GM12878 (cell line): ENCODE measurements at regions not wholly inside any gene's neighbourhood (a gene's known extent, or its start where the extent isn't known, plus 50 kb on each side); places are given as distances from the start of the nearest gene placed in this dataset.

Experiments
- ATAC-seq: fragments of 200-7000 bp; cut with Tn5 transposase; 3 replicates; pipeline ENCODE4 v1.9.1; 2020; ENCODE audit warnings: mild to moderate bottlenecking, moderate library complexity
- BruUV-seq: library from RNA; stranded (reverse); fragments of 400-500 nt; replicated peaks from 2 replicates; lab custom pipeline; 2021; lab: Mats Ljungman, UMichigan
- CTCF ChIA-PET: fragments of 300-600 bp; sonication (Branson Sonifier 250); formaldehyde crosslinking; extraction: SDS; loops from one replicate; lab custom pipeline; 2021; ENCODE audit warnings: inconsistent platforms; lab: Yijun Ruan, JAX
- POLR2A ChIA-PET: fragments of 350-600 bp; formaldehyde crosslinking; extraction: SDS; loops from one replicate; lab custom pipeline; 2021; ENCODE audit warnings: inconsistent platforms; lab: Charles Lee
- RAD21 ChIA-PET: fragments of 300-600 bp; sonication (Branson Sonifier 250); formaldehyde crosslinking; loops from one replicate; lab custom pipeline; 2023; ENCODE audit warnings: antibody characterized with exemption; ENCODE audit not compliant: unreplicated experiment; lab: Charles Lee
- SMC1A ChIA-PET: fragments of 300-600 bp; sonication (Branson Sonifier 250); formaldehyde crosslinking; loops from one replicate; lab custom pipeline; 2023; ENCODE audit not compliant: unreplicated experiment, uncharacterized antibody; lab: Charles Lee
- DNase-seq: peaks from one replicate; pipeline ENCODE4 v3.0.0-alpha.2; 2011; ENCODE audit warnings: low read depth, low spot score
- FAIRE-seq: peaks from 3 replicates; lab custom pipeline; 2011; peaks lifted over from hg19 to GRCh38; lab: Jason Lieb, UNC
- H2AFZ ChIP-seq: 2 replicates; pipeline ENCODE4 v1.6.0; 2011; ENCODE audit warnings: low read depth, low read length, control low read depth; ENCODE audit not compliant: control insufficient read depth
- H3K27ac ChIP-seq: 2 replicates; pipeline ENCODE4 v1.5.1; 2011; ENCODE audit warnings: control low read depth; ENCODE audit not compliant: control insufficient read depth, insufficient read depth
- H3K27me3 ChIP-seq, 2 experiments: replicated peaks in 1 of 2; 2 replicates each; pipeline versions ENCODE4 v1.6.0 to v1.6.1; 2011; ENCODE audit warnings: low read length in 1 of 2; ENCODE audit not compliant: control insufficient read depth in 2 of 2, insufficient read depth in 2 of 2
- H3K36me3 ChIP-seq, 2 experiments: 2 replicates each; pipeline ENCODE4 v1.5.1; 2011; ENCODE audit warnings: low read length in 1 of 2; ENCODE audit not compliant: control insufficient read depth in 2 of 2, insufficient read depth in 2 of 2
- H3K4me1 ChIP-seq: 2 replicates; pipeline ENCODE4 v1.6.1; 2011; ENCODE audit warnings: mild to moderate bottlenecking, low read length, moderate library complexity, mixed read lengths; ENCODE audit not compliant: control insufficient read depth, insufficient read depth
- H3K4me2 ChIP-seq: 2 replicates; pipeline ENCODE4 v1.6.0; 2011; ENCODE audit warnings: control low read depth; ENCODE audit not compliant: control insufficient read depth, insufficient read depth
- H3K4me3 ChIP-seq: fragments of 200-600 bp; sonication (generic); 2 replicates; pipeline ENCODE4 v1.5.1; 2016
- H3K79me2 ChIP-seq: 2 replicates; pipeline ENCODE4 v1.6.0; 2011; ENCODE audit warnings: low read length; ENCODE audit not compliant: control insufficient read depth, insufficient read depth
- H3K9ac ChIP-seq: 2 replicates; pipeline ENCODE4 v1.8.0; 2011; ENCODE audit warnings: low read length, control low read depth, mixed read lengths; ENCODE audit not compliant: control insufficient read depth, insufficient read depth
- H3K9me3 ChIP-seq: replicated peaks from 3 replicates; pipeline ENCODE4 v1.5.1; 2011; ENCODE audit warnings: mild to moderate bottlenecking, low read length; ENCODE audit not compliant: control insufficient read depth, insufficient read depth
- H4K20me1 ChIP-seq: 2 replicates; pipeline ENCODE4 v1.6.0; 2011; ENCODE audit not compliant: control insufficient read depth, insufficient read depth
- ASH2L ChIP-seq: fragments of 300-600, 200-600 bp; sonication (generic); IDR thresholded peaks from 2 replicates; pipeline ENCODE4 v1.6.1; 2017; ENCODE audit warnings: low read depth, mild to moderate bottlenecking, borderline replicate concordance
- BACH1 ChIP-seq: fragments of 450-650 bp; IDR thresholded peaks from 2 replicates; pipeline ENCODE4 v1.6.1; 2017; ENCODE audit warnings: mild to moderate bottlenecking, borderline replicate concordance
- CBX3 ChIP-seq: fragments of 200-600 bp; sonication (generic); IDR thresholded peaks from 2 replicates; pipeline ENCODE4 v1.6.1; 2016; ENCODE audit warnings: low read depth, borderline replicate concordance
- CBX5 ChIP-seq: sonication (generic); IDR thresholded peaks from 2 replicates; pipeline ENCODE4 v1.6.1; 2016; ENCODE audit warnings: low read depth, moderate library complexity, mild to moderate bottlenecking, inconsistent platforms
- CREB1 ChIP-seq: IDR thresholded peaks from 2 replicates; pipeline ENCODE4 v1.6.1; 2012; ENCODE audit warnings: low read depth, mild to moderate bottlenecking, inconsistent platforms
- DPF2 ChIP-seq: fragments of 450-650 bp; IDR thresholded peaks from 2 replicates; pipeline ENCODE4 v1.6.1; 2017; ENCODE audit warnings: mild to moderate bottlenecking
- FOXM1 ChIP-seq: IDR thresholded peaks from 2 replicates; pipeline ENCODE4 v1.6.1; 2012; ENCODE audit warnings: low read depth, mild to moderate bottlenecking, inconsistent platforms, low read length, moderate library complexity
- HDAC6 ChIP-seq: fragments of 200-600 bp; sonication (generic); IDR thresholded peaks from one replicate; pipeline ENCODE4 v1.8.0; 2017; ENCODE audit warnings: antibody characterized with exemption; ENCODE audit not compliant: unreplicated experiment
- MEF2A ChIP-seq: IDR thresholded peaks from 2 replicates; pipeline ENCODE4 v1.6.1; 2011; ENCODE audit warnings: low read depth, mild to moderate bottlenecking, low read length, moderate library complexity; ENCODE audit not compliant: insufficient read depth
- NFIC ChIP-seq: IDR thresholded peaks from 2 replicates; pipeline ENCODE4 v1.6.1; 2012; ENCODE audit warnings: low read depth, mild to moderate bottlenecking, inconsistent platforms, low read length, moderate library complexity
- NFYB ChIP-seq: IDR thresholded peaks from 2 replicates; pipeline ENCODE4 v1.6.1; 2011; ENCODE audit warnings: low read depth, mild to moderate bottlenecking, low read length, improper control_type of control experiment, moderate library complexity; ENCODE audit not compliant: insufficient read depth
- NR2F1 ChIP-seq: fragments of 450-650 bp; conservative IDR thresholded peaks from 2 replicates; pipeline ENCODE4 v1.6.1; 2017; ENCODE audit warnings: mild to moderate bottlenecking
- PAX5 ChIP-seq: IDR thresholded peaks from 2 replicates; pipeline ENCODE4 v1.6.1; 2011; ENCODE audit warnings: low read depth, low read length, borderline replicate concordance
- RAD51 ChIP-seq: fragments of 450-650 bp; IDR thresholded peaks from 2 replicates; pipeline ENCODE4 v1.6.1; 2016; ENCODE audit warnings: moderate library complexity, mild to moderate bottlenecking, inconsistent platforms
- SP1 ChIP-seq: IDR thresholded peaks from one replicate; pipeline ENCODE4 v1.6.1; 2011; ENCODE audit warnings: low read depth, low read length
- TCF7 ChIP-seq: IDR thresholded peaks from 2 replicates; pipeline ENCODE4 v1.6.1; 2014; ENCODE audit warnings: antibody characterized with exemption, borderline replicate concordance
- ZNF217 ChIP-seq: fragments of 450-650 bp; IDR thresholded peaks from 2 replicates; pipeline ENCODE4 v1.6.1; 2017; ENCODE audit warnings: antibody characterized with exemption, mild to moderate bottlenecking
- ZNF384 ChIP-seq: IDR thresholded peaks from 2 replicates; pipeline ENCODE4 v1.6.1; 2012; ENCODE audit warnings: low read depth, mild to moderate bottlenecking, low read length, improper control_type of control experiment, borderline replicate concordance
- WGBS: methylation state at CpG from one replicate; pipeline ENCODE4 v1.1.6; 2016; ENCODE audit warnings: low lambda C conversion rate; ENCODE audit not compliant: insufficient replicate concordance, insufficient coverage; ENCODE audit errors: missing lambda C conversion rate; 5-methylcytosine and 5-hydroxymethylcytosine counted together
- in situ Hi-C: fragments of 300-500 bp; cut with MboI; formaldehyde crosslinking; loops from 9 replicates; pipeline ENCODE4 v1.14.3; 2018; ENCODE audit warnings: mixed read lengths
- intact Hi-C: fragments of 100-400 bp; cut with micrococcal nuclease; formaldehyde crosslinking; loops from one replicate; pipeline ENCODE4 v1.14.2; 2022; ENCODE audit not compliant: unreplicated experiment
- TF ChIP-seq, protein P1 (sequence below): IDR thresholded peaks from 2 replicates; pipeline ENCODE4 v1.6.1; 2011; ENCODE audit warnings: low read depth, mild to moderate bottlenecking, low read length, moderate library complexity, borderline replicate concordance; ENCODE audit errors: extremely low read depth
- TF ChIP-seq, protein P2 (sequence below): fragments of 450-650 bp; IDR thresholded peaks from 2 replicates; pipeline ENCODE4 v1.6.1; 2018; ENCODE audit warnings: mild to moderate bottlenecking, low read depth, moderate library complexity; ENCODE audit not compliant: partially characterized antibody

DNA sequence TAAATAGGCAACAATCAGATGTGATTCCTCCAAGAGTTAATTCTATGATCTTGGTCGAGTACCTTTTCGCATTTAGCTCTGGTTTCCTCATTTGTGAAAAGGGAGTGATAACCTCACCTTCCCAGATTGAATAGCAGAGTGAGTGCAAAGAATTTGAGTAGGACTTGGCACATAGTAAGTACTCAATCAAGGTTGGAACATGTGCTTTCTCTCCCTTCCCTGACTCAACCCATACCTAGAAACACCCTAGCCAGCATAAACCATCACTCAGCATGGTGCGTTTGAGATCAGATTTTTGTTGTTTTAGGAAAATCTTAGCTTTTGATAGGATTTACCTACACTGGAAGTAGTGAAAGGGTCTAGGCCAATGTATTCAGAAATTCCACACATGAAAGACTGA, 333.4 kb upstream of the NT5E start (continued):
- TF ChIP-seq HDAC6 = no peak
- TF ChIP-seq CBX5 = no peak
- TF ChIP-seq PAX5 = no peak
- TF ChIP-seq BACH1 = no peak
- no peak for TF ChIP-seq SP1
- TF ChIP-seq, protein P1, sequence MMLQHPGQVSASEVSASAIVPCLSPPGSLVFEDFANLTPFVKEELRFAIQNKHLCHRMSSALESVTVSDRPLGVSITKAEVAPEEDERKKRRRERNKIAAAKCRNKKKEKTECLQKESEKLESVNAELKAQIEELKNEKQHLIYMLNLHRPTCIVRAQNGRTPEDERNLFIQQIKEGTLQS = no peak
- no peak for TF ChIP-seq NFIC
- TF ChIP-seq NFYB = no peak
- TF ChIP-seq RAD51 = no peak
- TF ChIP-seq, all 136 proteins: peak for 0

DNA sequence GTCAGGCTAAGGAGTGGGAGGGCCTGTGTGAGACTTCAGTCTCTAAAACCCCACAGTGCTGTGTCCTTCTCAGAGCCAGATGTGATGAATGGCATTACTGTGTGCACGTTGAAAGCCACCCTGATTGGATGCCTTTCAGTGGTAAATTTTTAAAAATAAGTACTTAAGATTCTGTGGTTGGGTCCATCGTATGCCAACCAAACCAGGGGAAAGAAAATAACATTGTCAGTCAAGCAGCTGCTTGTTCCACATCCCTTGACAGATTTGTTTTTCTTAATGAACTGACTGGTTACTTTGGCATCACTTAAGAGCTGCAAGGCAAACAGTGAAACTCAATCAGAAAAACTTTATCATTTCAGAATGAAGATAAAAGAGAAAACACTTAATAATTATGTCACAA, 334.0 kb upstream of the NT5E start:
- Histone ChIP-seq H3K27me3 (no peaks in the 10 kb centered on the region), H3K4me3 (no peak overlapping the region), H3K4me2 (no peak overlapping the region), H3K36me3 (no peaks in the 10 kb centered on the region), H3K9me3 (no peaks in the 10 kb centered on the region), H3K79me2 (no peaks in the 10 kb centered on the region), H4K20me1 (no peaks in the 10 kb centered on the region), H3K9ac (no peak overlapping the region), H3K27ac (no peak overlapping the region), H3K4me1 (no peaks in the 10 kb centered on the region), H2AFZ (no peak overlapping the region)
- FAIRE-seq = no peak
- BruUV-seq = no TSS peak
- ChIA-PET POLR2A (no interaction called here), SMC1A (no interaction called here), CTCF (interaction anchor here (1.0 kb wide), 1 partner anchor 694 kb away, joined by 3 read pairs; no protein-coding TSS in a partner anchor), RAD21 (no interaction called here)
- intact Hi-C loops = no loop called here
- no peak for TF ChIP-seq DPF2
- TF ChIP-seq, protein P2, sequence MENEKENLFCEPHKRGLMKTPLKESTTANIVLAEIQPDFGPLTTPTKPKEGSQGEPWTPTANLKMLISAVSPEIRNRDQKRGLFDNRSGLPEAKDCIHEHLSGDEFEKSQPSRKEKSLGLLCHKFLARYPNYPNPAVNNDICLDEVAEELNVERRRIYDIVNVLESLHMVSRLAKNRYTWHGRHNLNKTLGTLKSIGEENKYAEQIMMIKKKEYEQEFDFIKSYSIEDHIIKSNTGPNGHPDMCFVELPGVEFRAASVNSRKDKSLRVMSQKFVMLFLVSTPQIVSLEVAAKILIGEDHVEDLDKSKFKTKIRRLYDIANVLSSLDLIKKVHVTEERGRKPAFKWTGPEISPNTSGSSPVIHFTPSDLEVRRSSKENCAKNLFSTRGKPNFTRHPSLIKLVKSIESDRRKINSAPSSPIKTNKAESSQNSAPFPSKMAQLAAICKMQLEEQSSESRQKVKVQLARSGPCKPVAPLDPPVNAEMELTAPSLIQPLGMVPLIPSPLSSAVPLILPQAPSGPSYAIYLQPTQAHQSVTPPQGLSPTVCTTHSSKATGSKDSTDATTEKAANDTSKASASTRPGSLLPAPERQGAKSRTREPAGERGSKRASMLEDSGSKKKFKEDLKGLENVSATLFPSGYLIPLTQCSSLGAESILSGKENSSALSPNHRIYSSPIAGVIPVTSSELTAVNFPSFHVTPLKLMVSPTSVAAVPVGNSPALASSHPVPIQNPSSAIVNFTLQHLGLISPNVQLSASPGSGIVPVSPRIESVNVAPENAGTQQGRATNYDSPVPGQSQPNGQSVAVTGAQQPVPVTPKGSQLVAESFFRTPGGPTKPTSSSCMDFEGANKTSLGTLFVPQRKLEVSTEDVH = no peak
- TF ChIP-seq ZNF217 = no peak
- no peak for TF ChIP-seq NR2F1
- no peak for TF ChIP-seq TCF7
- no peak for TF ChIP-seq FOXM1
- no peak for TF ChIP-seq ZNF384
- no peak for TF ChIP-seq ASH2L
- no peak for TF ChIP-seq MEF2A
- TF ChIP-seq CBX3 = no peak
- no peak for TF ChIP-seq CREB1
- ATAC-seq = no peak
- DNase-seq = no peak
- WGBS = 3% methylated on average over 2 of the region's 2 CpGs
- in situ Hi-C loops = no loop called here
